HCT116 (cell line): ENCODE measurements at regions not wholly inside any gene's neighbourhood (a gene's known extent, or its start where the extent isn't known, plus 50 kb on each side); places are given as distances from the start of the nearest gene placed in this dataset.

ENCODE experiments used
- ATAC-seq: fragments of 200-7000 bp; cut with Tn5 transposase; 2 replicates; pipeline ENCODE4 v1.9.1; 2020; ENCODE audit warnings: mild to moderate bottlenecking, moderate library complexity
- BruUV-seq: library from RNA; stranded (reverse); fragments of 400-500 nt; replicated peaks from 2 replicates; lab custom pipeline; 2021; lab: Mats Ljungman, UMichigan
- CTCF ChIA-PET: fragments of 300-600 bp; sonication (Branson Sonifier 250); formaldehyde crosslinking; loops from one replicate; lab custom pipeline; 2021; ENCODE audit warnings: antibody characterized with exemption; lab: Charles Lee
- POLR2A ChIA-PET: fragments of 300-600, 350-600 bp; sonication (Branson Sonifier 250); formaldehyde crosslinking; loops from one replicate; lab custom pipeline; 2021; ENCODE audit warnings: antibody characterized with exemption; lab: Charles Lee
- RAD21 ChIA-PET, 2 experiments: fragments of 300-600 bp; sonication (Branson Sonifier 250); formaldehyde crosslinking; loops; one replicate each; lab custom pipeline; 2023; ENCODE audit warnings: low total read pairs in 2 of 2; ENCODE audit not compliant: uncharacterized antibody in 2 of 2, unreplicated experiment in 2 of 2, low non-redundant PET in 1 of 2; lab: Charles Lee
- DNase-seq: peaks from one replicate; pipeline ENCODE4 v3.0.0-alpha.2; 2010; ENCODE audit warnings: low read depth, low spot score
- H2AFZ ChIP-seq: fragments of 200-600 bp; shearing (Covaris generic), sonication (generic); 2 replicates; pipeline ENCODE4 v1.6.1; 2017; ENCODE audit warnings: low read depth, mixed run types, mixed read lengths, antibody characterized with exemption, low read length; ENCODE audit not compliant: poor library complexity, severe bottlenecking
- H3K27ac ChIP-seq: 2 replicates; pipeline ENCODE4 v1.5.1; 2012; ENCODE audit warnings: low read depth, low read length
- H3K27me3 ChIP-seq: fragments of 200-600 bp; sonication (generic); 2 replicates; pipeline ENCODE4 v1.6.1; 2016; ENCODE audit warnings: mixed run types, low read length, mixed read lengths; ENCODE audit not compliant: insufficient read depth
- H3K36me3 ChIP-seq, 2 experiments: fragments of 200-500 bp in 1 of 2; fragments of 200-600 bp in 1 of 2; sonication (Bioruptor generic) in 1 of 2; sonication (generic) in 1 of 2; 2 replicates each; pipeline versions ENCODE4 v1.5.1 to v1.6.1; 2014 to 2016; ENCODE audit warnings: low read length in 2 of 2, inconsistent platforms in 1 of 2, mixed read lengths in 1 of 2, mixed run types in 1 of 2; ENCODE audit not compliant: insufficient read depth in 2 of 2, control insufficient read depth in 1 of 2
- H3K4me1 ChIP-seq, 2 experiments: fragments of 200-600 bp in 1 of 2; sonication (generic) in 1 of 2; 2 replicates each; pipeline versions ENCODE4 v1.5.1 to v1.6.1; 2012 to 2017; ENCODE audit warnings: low read length in 2 of 2, inconsistent platforms in 1 of 2, mild to moderate bottlenecking in 1 of 2, mixed read lengths in 1 of 2, mixed run types in 1 of 2, moderate library complexity in 1 of 2; ENCODE audit not compliant: insufficient read depth in 2 of 2, control insufficient read depth in 1 of 2
- H3K4me2 ChIP-seq: fragments of 200-600 bp; sonication (generic); 2 replicates; pipeline ENCODE4 v1.6.1; 2017; ENCODE audit warnings: mixed run types, low read length, mixed read lengths
- H3K4me3 ChIP-seq, 2 experiments: fragments of 200-600 bp in 1 of 2; sonication (generic) in 1 of 2; replicated peaks in 1 of 2; 2 replicates each; pipeline ENCODE4 v1.5.1; 2011 to 2016; ENCODE audit warnings: low read length in 2 of 2, control low read depth in 1 of 2, low read depth in 1 of 2, mild to moderate bottlenecking in 1 of 2, mixed read lengths in 1 of 2, mixed run types in 1 of 2
- H3K79me2 ChIP-seq: fragments of 200-600 bp; sonication (generic); 2 replicates; pipeline ENCODE4 v1.6.1; 2017; ENCODE audit warnings: mild to moderate bottlenecking, mixed run types, low read length, moderate library complexity, mixed read lengths; ENCODE audit not compliant: insufficient read depth
- H3K9ac ChIP-seq: fragments of 200-600 bp; sonication (generic); 2 replicates; pipeline ENCODE4 v1.6.1; 2016; ENCODE audit warnings: low read length, mixed read lengths
- H3K9me2 ChIP-seq: fragments of 200-600 bp; sonication (generic), shearing (Covaris generic); 2 replicates; pipeline ENCODE4 v1.6.1; 2017; ENCODE audit warnings: mixed run types, mild to moderate bottlenecking, moderate library complexity; ENCODE audit not compliant: insufficient read depth
- H3K9me3 ChIP-seq, 2 experiments: fragments of 200-500 bp in 1 of 2; fragments of 200-600 bp in 1 of 2; sonication (Bioruptor generic) in 1 of 2; sonication (generic) in 1 of 2; 2 replicates each; pipeline ENCODE4 v1.6.1; 2014 to 2017; ENCODE audit warnings: low read length in 2 of 2, mixed read lengths in 2 of 2, inconsistent platforms in 1 of 2, low read depth in 1 of 2, mild to moderate bottlenecking in 1 of 2, mixed run types in 1 of 2, moderate library complexity in 1 of 2; ENCODE audit not compliant: control insufficient read depth in 1 of 2, insufficient read depth in 1 of 2
- H4K20me1 ChIP-seq: fragments of 200-600 bp; sonication (generic), shearing (Covaris generic); 2 replicates; pipeline ENCODE4 v1.6.1; 2017; ENCODE audit warnings: mixed run types, mild to moderate bottlenecking, moderate library complexity; ENCODE audit not compliant: insufficient read depth
- CEBPB ChIP-seq: IDR thresholded peaks from 2 replicates; pipeline ENCODE4 v1.6.1; 2012; ENCODE audit warnings: low read depth
- EGR1 ChIP-seq: IDR thresholded peaks from 2 replicates; pipeline ENCODE4 v1.6.1; 2012; ENCODE audit warnings: low read depth
- EZH2phosphoT487 ChIP-seq: fragments of 200-600 bp; IDR thresholded peaks from 2 replicates; pipeline ENCODE4 v1.6.1; 2018; ENCODE audit warnings: antibody characterized with exemption, borderline replicate concordance
- MAX ChIP-seq: IDR thresholded peaks from 2 replicates; pipeline ENCODE4 v1.6.1; 2012
- POLR2A ChIP-seq: IDR thresholded peaks from 2 replicates; pipeline ENCODE4 v1.7.0; 2011; ENCODE audit warnings: borderline replicate concordance; ENCODE audit not compliant: insufficient read depth, insufficient read length; ENCODE audit errors: extremely low read depth
- RAD21 ChIP-seq: IDR thresholded peaks from 2 replicates; pipeline ENCODE4 v1.6.1; 2012; ENCODE audit warnings: low read depth, mild to moderate bottlenecking
- ZFX ChIP-seq: fragments of 450-650 bp; IDR thresholded peaks from 2 replicates; pipeline ENCODE4 v1.6.1; 2017
- ZNF274 ChIP-seq: fragments of 200-500 bp; sonication (Bioruptor generic); IDR thresholded peaks from 2 replicates; pipeline ENCODE4 v1.6.1; 2014; ENCODE audit warnings: mild to moderate bottlenecking, low read depth, low read length, inconsistent platforms
- intact Hi-C: fragments of 100-400 bp; cut with micrococcal nuclease; formaldehyde crosslinking; loops from 2 replicates; pipeline ENCODE4 v1.10.0; 2022

DNA sequence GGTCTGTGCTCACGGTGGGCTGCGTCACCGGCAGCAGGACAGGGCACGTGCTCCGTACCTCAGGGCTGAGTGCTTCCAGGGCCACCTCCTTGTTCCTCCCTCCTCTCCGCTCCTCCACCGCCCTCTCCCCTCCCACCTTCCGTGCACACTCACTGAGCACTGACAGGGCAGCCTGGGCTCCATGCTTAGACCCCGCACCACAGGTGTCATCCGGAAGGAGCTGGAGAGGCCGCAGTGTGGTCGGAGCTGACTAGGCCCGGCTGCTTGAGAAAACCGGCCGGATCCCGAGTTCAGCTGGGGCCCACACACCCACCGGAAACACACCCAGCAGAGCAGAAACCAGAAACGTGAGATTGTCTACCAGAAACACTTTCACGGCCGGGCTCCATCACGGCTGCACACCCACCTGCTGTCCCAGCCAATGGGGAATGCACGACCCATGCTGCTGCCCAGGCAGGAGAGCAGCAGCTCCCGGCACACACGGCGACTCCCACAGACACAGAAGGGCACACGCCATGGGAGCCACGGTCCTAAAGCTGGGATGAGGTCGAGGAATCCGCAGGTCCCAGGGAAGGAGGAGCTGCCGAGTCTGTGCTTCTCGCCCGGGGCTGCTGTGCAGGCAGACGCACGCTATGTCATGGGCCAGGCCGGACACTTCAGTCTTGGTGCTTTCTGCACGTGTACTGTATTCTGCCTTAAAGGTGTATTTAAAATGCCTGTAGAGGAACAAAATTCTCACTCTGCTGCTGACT is 55.0 kb upstream of the ZNF469 start:
- ChIA-PET RAD21 (no interaction called here), CTCF (no interaction called here), POLR2A (no interaction called here)
- H3K9me3 ChIP-seq, result peaks cover 0 to 9% of the 10 kb centered on the region in 2 experiments; a peak in 1 of 4 replicates
- no peaks in the 10 kb centered on the region for H3K79me2 ChIP-seq
- H3K36me3 ChIP-seq, result no peaks in the 10 kb centered on the region
- TF ChIP-seq ZFX (no peak), EZH2phosphoT487 (no peak), POLR2A (no peak), ZNF274 (no peak), RAD21 (no peak), CEBPB (no peak)
- H4K20me1 ChIP-seq, result no peaks in the 10 kb centered on the region
- no peak overlapping the region for H3K4me3 ChIP-seq
- DNase-seq (no peak), ATAC-seq (no peak)
- H3K27ac ChIP-seq, result no peak overlapping the region
- peaks cover 12 to 26% of the 10 kb centered on the region in 2 experiments for H3K4me1 ChIP-seq
- H2AFZ ChIP-seq, result no peak overlapping the region
- H3K27me3 ChIP-seq, result no peaks in the 10 kb centered on the region
- no peaks in the 10 kb centered on the region for H3K9me2 ChIP-seq
- H3K9ac ChIP-seq, result no peak overlapping the region
- intact Hi-C loops, result no loop called here
- BruUV-seq, result no TSS peak
- no peak overlapping the region for H3K4me2 ChIP-seq

DNA sequence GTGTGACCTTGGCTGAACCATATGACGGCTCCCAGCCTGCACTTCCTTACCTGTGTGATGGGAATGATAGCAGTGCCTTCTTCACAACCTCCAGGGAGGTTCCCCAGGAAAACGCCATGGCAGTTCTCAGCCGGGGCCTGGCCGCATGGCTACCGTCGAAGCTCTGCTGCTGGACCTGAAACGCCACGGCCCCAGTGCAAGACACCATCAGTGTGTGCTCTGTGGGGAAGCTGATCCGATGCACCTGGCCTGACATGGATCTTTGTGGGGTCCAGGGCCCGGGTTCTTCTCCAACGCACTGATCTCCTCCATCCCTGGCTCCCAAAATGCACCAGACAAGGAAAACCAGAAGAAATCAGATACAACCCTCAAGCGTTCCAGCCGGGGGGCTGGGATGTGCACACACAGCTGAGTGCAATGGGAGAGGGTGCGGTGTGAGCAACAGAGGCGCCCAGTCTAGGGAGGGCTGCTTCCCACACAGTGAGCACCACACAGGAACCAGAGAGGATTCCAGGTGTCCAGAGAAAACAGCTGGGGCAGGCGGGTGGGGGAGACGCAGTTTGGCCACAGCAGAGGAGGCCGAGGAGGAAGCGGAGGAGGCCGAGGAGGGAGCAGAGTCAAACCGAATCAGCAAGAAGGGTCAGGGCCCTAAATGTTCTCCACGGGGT is 54.3 kb upstream of the ZNF469 start:
- no peak for DNase-seq
- Histone ChIP-seq H3K27me3 (no peaks in the 10 kb centered on the region), H3K9ac (no peak overlapping the region), H3K4me1 (peaks cover 17 to 33% of the 10 kb centered on the region in 2 experiments), H3K4me3 (no peak overlapping the region)
- CTCF ChIA-PET, result no interaction called here
- TF ChIP-seq EZH2phosphoT487 (no peak), EGR1 (no peak), MAX (no peak)
- TF ChIP-seq, all 23 proteins: peak for 0
- Histone ChIP-seq H3K27ac (no peak overlapping the region), H3K9me3 (peaks cover 0 to 8% of the 10 kb centered on the region in 2 experiments; a peak in 1 of 4 replicates), H3K9me2 (no peaks in the 10 kb centered on the region), H2AFZ (no peak overlapping the region), H3K36me3 (no peaks in the 10 kb centered on the region), H3K4me2 (no peak overlapping the region), H3K79me2 (no peaks in the 10 kb centered on the region), H4K20me1 (no peaks in the 10 kb centered on the region)
- no peak for ATAC-seq
- POLR2A ChIA-PET, result no interaction called here
- RAD21 ChIA-PET, result no interaction called here
- intact Hi-C loops, result no loop called here
- BruUV-seq, result no TSS peak
